Mesenchymal stem cell (in vitro differentiated cells and primary cell): ENCODE measurements at regions not wholly inside any gene's neighbourhood (a gene's known extent, or its start where the extent isn't known, plus 50 kb on each side); places are given as distances from the start of the nearest gene placed in this dataset.

Experiments used
- DNase-seq: peaks from one replicate; pipeline ENCODE4 v3.0.0-alpha.2; 2013
- H2AFZ ChIP-seq: one replicate; pipeline ENCODE4 v1.6.1; 2013; ENCODE audit warnings: low read depth, mild to moderate bottlenecking, control low read depth, inconsistent platforms, low read length, moderate library complexity
- H2AK5ac ChIP-seq: 2 replicates; pipeline ENCODE4 v1.6.1; 2013; ENCODE audit warnings: low read length, moderate library complexity, mild to moderate bottlenecking, inconsistent platforms; ENCODE audit not compliant: severe bottlenecking
- H2BK120ac ChIP-seq: one replicate; pipeline ENCODE4 v1.6.1; 2013; ENCODE audit warnings: low read depth, mild to moderate bottlenecking, inconsistent platforms, low read length, moderate library complexity
- H2BK12ac ChIP-seq, 2 experiments: one replicate each; pipeline ENCODE4 v1.6.1; 2013; ENCODE audit warnings: inconsistent platforms in 2 of 2, low read length in 2 of 2, mild to moderate bottlenecking in 2 of 2, moderate library complexity in 2 of 2, control low read depth in 1 of 2
- H2BK15ac ChIP-seq: one replicate; pipeline ENCODE4 v1.6.1; 2013; ENCODE audit warnings: mild to moderate bottlenecking, low read depth, inconsistent platforms; ENCODE audit not compliant: poor library complexity, severe bottlenecking
- H2BK5ac ChIP-seq: 2 replicates; pipeline ENCODE4 v1.6.1; 2013; ENCODE audit warnings: low read depth, mild to moderate bottlenecking, low read length, control low read depth, inconsistent platforms; ENCODE audit not compliant: poor library complexity, severe bottlenecking
- H3K14ac ChIP-seq, 2 experiments: one replicate each; pipeline ENCODE4 v1.6.1; 2013; ENCODE audit warnings: inconsistent platforms in 2 of 2, low read length in 2 of 2, control low read depth in 1 of 2, mild to moderate bottlenecking in 1 of 2, moderate library complexity in 1 of 2
- H3K18ac ChIP-seq, 2 experiments: one replicate each; pipeline ENCODE4 v1.6.1; 2013; ENCODE audit warnings: inconsistent platforms in 2 of 2, low read length in 2 of 2, control low read depth in 1 of 2, low read depth in 1 of 2, mild to moderate bottlenecking in 1 of 2
- H3K23ac ChIP-seq, 2 experiments: one replicate each; pipeline ENCODE4 v1.6.1; 2013; ENCODE audit warnings: inconsistent platforms in 2 of 2, low read length in 2 of 2, mild to moderate bottlenecking in 2 of 2, moderate library complexity in 2 of 2, control low read depth in 1 of 2
- H3K27ac ChIP-seq: 2 replicates; pipeline ENCODE4 v1.5.1; 2013; ENCODE audit warnings: mild to moderate bottlenecking, moderate library complexity, low read length, control low read depth, inconsistent platforms; ENCODE audit not compliant: poor library complexity, severe bottlenecking
- H3K27me3 ChIP-seq, 2 experiments: 2 replicates each; pipeline versions ENCODE4 v1.6.1 to v1.7.0; 2013; ENCODE audit warnings: low read length in 2 of 2, mild to moderate bottlenecking in 2 of 2, moderate library complexity in 2 of 2, control low read depth in 1 of 2, inconsistent platforms in 1 of 2; ENCODE audit not compliant: control insufficient read depth in 1 of 2, insufficient read depth in 1 of 2
- H3K36me3 ChIP-seq, 2 experiments: 2 replicates each; pipeline versions ENCODE4 v1.6.1 to v1.7.0; 2013; ENCODE audit warnings: low read length in 2 of 2, control low read depth in 1 of 2, inconsistent platforms in 1 of 2, low read depth in 1 of 2, mild to moderate bottlenecking in 1 of 2; ENCODE audit not compliant: insufficient read depth in 2 of 2, control insufficient read depth in 1 of 2
- H3K4ac ChIP-seq, 2 experiments: one replicate each; pipeline ENCODE4 v1.6.1; 2013; ENCODE audit warnings: inconsistent platforms in 2 of 2, low read length in 2 of 2, mild to moderate bottlenecking in 2 of 2, moderate library complexity in 2 of 2, control low read depth in 1 of 2, low read depth in 1 of 2
- H3K4me1 ChIP-seq: 2 replicates; pipeline ENCODE4 v1.6.1; 2013; ENCODE audit warnings: low read depth, low read length, control low read depth; ENCODE audit not compliant: control insufficient read depth, insufficient read depth
- H3K4me2 ChIP-seq: 2 replicates; pipeline ENCODE4 v1.6.1; 2013; ENCODE audit warnings: low read length, mild to moderate bottlenecking, inconsistent platforms; ENCODE audit not compliant: poor library complexity, severe bottlenecking
- H3K4me3 ChIP-seq, 2 experiments: 2 replicates each; pipeline versions ENCODE4 v1.5.1 to v1.7.0; 2013; ENCODE audit warnings: low read length in 2 of 2, mild to moderate bottlenecking in 2 of 2, control low read depth in 1 of 2, low read depth in 1 of 2; ENCODE audit not compliant: insufficient read depth in 1 of 2
- H3K79me1 ChIP-seq: replicated peaks from 2 replicates; pipeline ENCODE4 v1.6.1; 2013; ENCODE audit warnings: mild to moderate bottlenecking, control low read depth, low read length, inconsistent platforms; ENCODE audit not compliant: poor library complexity, severe bottlenecking
- H3K9ac ChIP-seq: 2 replicates; pipeline ENCODE4 v1.7.0; 2013; ENCODE audit warnings: mild to moderate bottlenecking, low read length, moderate library complexity
- H3K9me3 ChIP-seq: 2 replicates; pipeline ENCODE4 v1.7.0; 2013; ENCODE audit warnings: mild to moderate bottlenecking, low read length; ENCODE audit not compliant: control insufficient read depth
- H4K8ac ChIP-seq: one replicate; pipeline ENCODE4 v1.6.1; 2013; ENCODE audit warnings: inconsistent platforms, mild to moderate bottlenecking, low read length, moderate library complexity
- H4K91ac ChIP-seq: one replicate; pipeline ENCODE4 v1.6.1; 2013; ENCODE audit warnings: mild to moderate bottlenecking, low read length, inconsistent platforms
- WGBS: methylation state at CpG from one replicate; pipeline ENCODE4 v1.1.7; 2013; ENCODE audit warnings: mixed read lengths; 5-methylcytosine and 5-hydroxymethylcytosine counted together

DNA sequence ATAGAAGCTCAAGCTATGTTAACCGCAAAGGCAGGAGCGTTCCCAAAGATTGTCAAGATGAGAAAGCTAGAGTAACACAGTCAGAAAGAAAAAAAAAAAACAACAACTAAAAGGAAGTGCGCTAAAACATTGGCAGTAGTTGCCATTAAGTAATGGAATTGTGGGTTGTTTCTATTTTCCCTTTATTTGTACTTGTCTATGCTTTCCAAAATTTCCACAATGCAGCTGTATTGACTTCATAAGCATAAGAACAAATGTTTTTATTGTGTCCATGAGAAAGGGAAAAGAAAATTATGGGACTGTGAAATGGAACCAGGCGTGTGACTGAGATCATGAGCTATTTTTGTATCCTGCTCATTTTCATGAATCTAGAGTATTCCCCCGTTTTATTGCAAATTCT, 153.4 kb downstream of the TMEM114 start:
- H3K79me1 ChIP-seq, result no peaks in the 10 kb centered on the region
- H3K36me3 ChIP-seq, result no peaks in the 10 kb centered on the region
- no peaks in the 10 kb centered on the region for H3K4me1 ChIP-seq
- H3K14ac ChIP-seq, result no peak overlapping the region
- H2AFZ ChIP-seq, result no peak overlapping the region
- no peak overlapping the region for H3K4ac ChIP-seq
- WGBS, result 79% methylated on average over 2 of the region's 5 CpGs
- H2AK5ac ChIP-seq, result no peak overlapping the region
- H3K9me3 ChIP-seq, result no peaks in the 10 kb centered on the region
- no peak overlapping the region for H3K4me2 ChIP-seq
- no peak overlapping the region for H3K27ac ChIP-seq
- no peak overlapping the region for H2BK120ac ChIP-seq
- no peak overlapping the region for H4K91ac ChIP-seq
- no peak overlapping the region for H2BK5ac ChIP-seq
- H3K18ac ChIP-seq, result no peak overlapping the region
- no peak overlapping the region for H3K9ac ChIP-seq
- no peak overlapping the region for H2BK15ac ChIP-seq
- H4K8ac ChIP-seq, result no peak overlapping the region
- H3K4me3 ChIP-seq, result no peak overlapping the region
- H2BK12ac ChIP-seq, result no peak overlapping the region
- H3K23ac ChIP-seq, result no peak overlapping the region
- no peaks in the 10 kb centered on the region for H3K27me3 ChIP-seq
- no peak for DNase-seq

DNA sequence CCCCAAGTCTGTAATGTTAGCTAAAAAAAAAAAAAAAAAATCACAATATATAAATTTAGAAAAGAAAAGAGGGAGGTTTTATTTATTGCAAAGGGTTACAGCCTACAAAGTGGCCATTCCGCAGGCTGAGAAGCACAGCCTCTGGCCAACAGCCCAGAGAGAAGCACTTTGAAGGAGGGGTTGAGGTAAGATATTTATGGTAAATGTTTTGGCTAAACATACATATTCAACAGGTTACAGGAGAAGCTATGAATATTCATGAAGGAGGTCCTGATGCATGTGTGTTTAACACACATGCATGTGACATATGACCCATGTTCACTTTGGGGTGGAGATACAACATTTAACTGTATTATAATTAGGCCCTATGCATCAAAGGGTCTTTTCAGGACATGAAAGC, 158.5 kb downstream of the TMEM114 start:
- no peak overlapping the region for H2BK120ac ChIP-seq
- no peak overlapping the region for H4K8ac ChIP-seq
- H3K27me3 ChIP-seq, result no peaks in the 10 kb centered on the region
- WGBS, result 75% methylated on average over 1 of the region's 1 CpG
- DNase-seq, result no peak
- no peak overlapping the region for H2BK15ac ChIP-seq
- no peak overlapping the region for H3K18ac ChIP-seq
- peaks cover 1% of the 10 kb centered on the region for H3K9me3 ChIP-seq
- H2AFZ ChIP-seq, result no peak overlapping the region
- no peak overlapping the region for H2AK5ac ChIP-seq
- no peak overlapping the region for H3K4ac ChIP-seq
- no peak overlapping the region for H3K4me2 ChIP-seq
- no peaks in the 10 kb centered on the region for H3K36me3 ChIP-seq
- H3K14ac ChIP-seq, result no peak overlapping the region
- no peaks in the 10 kb centered on the region for H3K79me1 ChIP-seq
- no peak overlapping the region for H3K23ac ChIP-seq
- no peak overlapping the region for H2BK12ac ChIP-seq
- H4K91ac ChIP-seq, result no peak overlapping the region
- H3K27ac ChIP-seq, result no peak overlapping the region
- no peak overlapping the region for H2BK5ac ChIP-seq
- no peaks in the 10 kb centered on the region for H3K4me1 ChIP-seq
- no peak overlapping the region for H3K9ac ChIP-seq
- no peak overlapping the region for H3K4me3 ChIP-seq

DNA sequence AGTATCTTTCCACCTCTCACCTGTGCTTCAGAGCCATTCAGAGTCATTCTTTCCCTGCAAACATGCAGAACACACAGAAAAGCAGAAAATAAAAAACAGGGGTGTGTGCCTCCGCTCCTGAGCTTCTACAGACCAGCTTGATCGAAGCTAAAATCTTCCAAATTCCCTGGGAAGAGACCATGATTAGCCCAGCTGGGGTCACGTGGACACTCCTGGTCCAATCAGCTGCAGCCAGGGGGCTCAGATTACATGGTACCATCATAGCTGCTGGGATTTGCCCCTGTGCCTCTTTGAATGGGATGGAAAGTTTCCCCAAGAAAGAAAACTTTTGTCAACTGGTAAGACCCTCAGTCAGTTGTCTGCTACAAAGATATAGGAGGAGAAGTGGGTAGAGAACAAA, 159.9 kb downstream of the TMEM114 start:
- Histone ChIP-seq H4K91ac (no peak overlapping the region), H3K36me3 (no peaks in the 10 kb centered on the region), H3K14ac (no peak overlapping the region), H3K27ac (no peak overlapping the region), H2BK120ac (no peak overlapping the region), H2AFZ (no peak overlapping the region), H3K4me2 (no peak overlapping the region), H3K18ac (no peak overlapping the region), H2BK5ac (no peak overlapping the region), H3K9me3 (peaks cover 8% of the 10 kb centered on the region), H3K9ac (no peak overlapping the region), H4K8ac (no peak overlapping the region), H3K79me1 (no peaks in the 10 kb centered on the region), H3K4me1 (no peaks in the 10 kb centered on the region), H3K23ac (no peak overlapping the region), H3K4ac (no peak overlapping the region), H3K4me3 (no peak overlapping the region), H3K27me3 (no peaks in the 10 kb centered on the region), H2AK5ac (no peak overlapping the region), H2BK12ac (no peak overlapping the region), H2BK15ac (no peak overlapping the region)
- no peak for DNase-seq
- 45% methylated on average over 3 of the region's 3 CpGs for WGBS

DNA sequence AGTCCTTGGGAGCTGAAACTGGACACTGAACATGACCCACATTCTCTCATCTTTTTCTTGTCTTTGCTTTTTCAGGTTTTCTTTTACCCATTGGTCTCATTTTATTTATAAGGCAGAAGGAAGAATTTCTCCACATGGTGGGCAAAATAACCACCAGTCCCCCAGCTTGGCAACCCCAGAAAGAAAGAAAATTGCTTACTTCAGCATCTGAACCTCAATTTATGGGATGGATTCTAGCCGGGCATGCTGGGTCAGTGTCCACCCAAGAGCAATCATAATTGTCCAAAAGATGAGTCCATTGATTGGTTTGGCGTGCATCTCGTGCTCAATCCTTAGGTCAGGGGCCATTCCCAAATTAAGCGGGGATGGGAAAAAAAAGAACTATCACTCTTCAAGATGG, 163.7 kb downstream of the TMEM114 start:
- H2AFZ ChIP-seq, result no peak overlapping the region
- H3K4me1 ChIP-seq, result no peaks in the 10 kb centered on the region
- H2BK120ac ChIP-seq, result no peak overlapping the region
- H3K4me3 ChIP-seq, result no peak overlapping the region
- H3K9ac ChIP-seq, result no peak overlapping the region
- no peak overlapping the region for H3K4me2 ChIP-seq
- H3K9me3 ChIP-seq, result peaks cover 15% of the 10 kb centered on the region
- no peak overlapping the region for H4K8ac ChIP-seq
- 85% methylated on average over 4 of the region's 4 CpGs for WGBS
- H3K18ac ChIP-seq, result no peak overlapping the region
- no peak overlapping the region for H3K27ac ChIP-seq
- H3K36me3 ChIP-seq, result no peaks in the 10 kb centered on the region
- no peaks in the 10 kb centered on the region for H3K27me3 ChIP-seq
- H2BK15ac ChIP-seq, result no peak overlapping the region
- no peak for DNase-seq
- no peak overlapping the region for H2BK5ac ChIP-seq
- no peak overlapping the region for H2AK5ac ChIP-seq
- no peak overlapping the region for H3K4ac ChIP-seq
- no peak overlapping the region for H3K14ac ChIP-seq
- no peak overlapping the region for H3K23ac ChIP-seq
- no peak overlapping the region for H4K91ac ChIP-seq
- H3K79me1 ChIP-seq, result no peaks in the 10 kb centered on the region
- H2BK12ac ChIP-seq, result no peak overlapping the region
